GM10266 (cell line): ENCODE measurements at regions not wholly inside any gene's neighbourhood (a gene's known extent, or its start where the extent isn't known, plus 50 kb on each side); places are given as distances from the start of the nearest gene placed in this dataset.

Experiments used
- DNase-seq: peaks from one replicate; pipeline ENCODE4 v3.0.0; 2012; ENCODE audit errors: extremely low spot score
- CTCF ChIP-seq: IDR thresholded peaks from 2 replicates; pipeline ENCODE4 v1.5.1; 2012; ENCODE audit warnings: mild to moderate bottlenecking, low read depth; ENCODE audit not compliant: control insufficient read depth, insufficient read depth; ENCODE audit errors: missing control alignments

GRCh38 chr21:27403011-27403410, 436.1 kb upstream of the ADAMTS5 start:
- TF ChIP-seq CTCF, result no peak
- DNase-seq, result no peak

GRCh38 chr21:27400045-27400444, 433.2 kb upstream of the ADAMTS5 start:
- TF ChIP-seq CTCF, result no peak

GRCh38 chr21:27397578-27397977, 430.7 kb upstream of the ADAMTS5 start:
- DNase-seq, result no peak
- no peak for TF ChIP-seq CTCF

More at GRCh38 chr21:27400045-27400444, 433.2 kb upstream of the ADAMTS5 start:
- no peak for DNase-seq

GRCh38 chr21:27393726-27394125, 426.8 kb upstream of the ADAMTS5 start:
- DNase-seq, result no peak
- TF ChIP-seq CTCF, result no peak

GRCh38 chr21:27391990-27392389, 425.1 kb upstream of the ADAMTS5 start:
- DNase-seq, result no peak
- no peak for TF ChIP-seq CTCF

- no peak for DNase-seq
- TF ChIP-seq CTCF, result no peak
Observed at GRCh38 chr21:27390384-27390783, 423.5 kb upstream of the ADAMTS5 start.

GRCh38 chr21:27388825-27389224, 421.9 kb upstream of the ADAMTS5 start:
- DNase-seq, result no peak
- TF ChIP-seq CTCF, result no peak

GRCh38 chr21:27382404-27382803, 415.5 kb upstream of the ADAMTS5 start:
- TF ChIP-seq CTCF, result no peak
- no peak for DNase-seq
